NCI-H345 (cell line): ENCODE measurements at regions not wholly inside any gene's neighbourhood (a gene's known extent, or its start where the extent isn't known, plus 50 kb on each side); places are given as distances from the start of the nearest gene placed in this dataset.
"Not testable (repeated sequence)": the region's sequence is repeated elsewhere in the genome, so short reads cannot be mapped to it uniquely, and the experiment has no call there.

ENCODE experiments used
- DNase-seq: peaks from one replicate; lab custom pipeline; 2025; lab: John Stamatoyannopoulos, UW

DNA sequence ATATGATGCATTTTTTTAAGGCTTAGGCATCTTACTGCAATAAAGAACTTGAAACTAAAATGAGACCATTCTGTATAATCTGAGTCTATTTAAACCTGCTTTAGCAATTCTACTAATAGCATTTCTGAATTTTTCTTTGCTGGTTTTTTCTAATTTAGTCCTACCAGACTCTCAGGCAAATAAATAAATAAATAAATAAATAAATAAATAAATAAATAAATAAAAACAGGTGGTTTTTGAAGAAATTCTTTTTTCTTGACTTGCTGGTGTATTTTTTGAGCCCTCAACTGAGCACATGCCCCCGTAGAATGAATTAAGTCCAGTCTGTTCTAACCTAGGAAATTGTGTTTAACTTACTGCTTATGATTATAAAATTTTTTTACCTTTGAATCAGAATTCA, 134.7 kb upstream of the FOXP2 start:
- DNase-seq, result no peak

DNA sequence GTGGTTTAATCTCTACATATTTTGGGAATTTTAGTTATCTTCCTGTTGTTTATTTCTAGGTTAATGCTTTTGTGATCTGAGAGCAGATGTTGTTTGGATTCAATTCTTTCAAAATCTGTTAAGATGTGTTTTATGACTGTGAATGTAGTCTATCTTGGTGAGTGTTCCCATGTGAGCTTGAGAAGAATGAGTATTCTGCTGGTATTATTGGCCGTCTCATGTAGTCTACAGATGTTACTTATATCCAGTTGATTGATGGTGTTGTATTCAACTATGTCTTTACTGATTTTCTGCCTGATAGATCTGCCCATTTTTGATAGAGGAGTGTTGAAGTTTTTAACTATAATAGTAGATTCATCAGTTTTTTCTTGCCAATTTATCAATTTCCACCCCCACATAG, 141.4 kb upstream of the FOXP2 start:
- DNase-seq, result no peak

DNA sequence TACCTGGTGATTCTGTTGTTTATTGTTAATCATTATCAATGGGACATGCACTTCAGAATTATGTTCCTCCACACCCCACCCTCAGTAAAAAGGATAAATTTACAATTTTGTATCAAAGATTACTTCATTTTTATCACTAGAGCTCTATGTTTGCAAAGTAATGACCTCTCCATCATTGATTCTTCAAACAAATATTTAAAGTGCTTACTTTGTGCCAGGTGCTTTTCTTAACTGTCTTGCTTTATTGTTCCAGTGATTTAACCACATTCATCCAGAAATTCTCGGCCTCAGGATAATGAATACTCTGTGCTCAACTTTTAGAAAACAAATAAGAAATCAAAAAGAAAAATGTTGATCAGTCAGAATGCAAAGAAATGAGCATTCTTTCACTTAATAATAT, 144.9 kb upstream of the FOXP2 start:
- peak; percentile 2 for DNase-seq

DNA sequence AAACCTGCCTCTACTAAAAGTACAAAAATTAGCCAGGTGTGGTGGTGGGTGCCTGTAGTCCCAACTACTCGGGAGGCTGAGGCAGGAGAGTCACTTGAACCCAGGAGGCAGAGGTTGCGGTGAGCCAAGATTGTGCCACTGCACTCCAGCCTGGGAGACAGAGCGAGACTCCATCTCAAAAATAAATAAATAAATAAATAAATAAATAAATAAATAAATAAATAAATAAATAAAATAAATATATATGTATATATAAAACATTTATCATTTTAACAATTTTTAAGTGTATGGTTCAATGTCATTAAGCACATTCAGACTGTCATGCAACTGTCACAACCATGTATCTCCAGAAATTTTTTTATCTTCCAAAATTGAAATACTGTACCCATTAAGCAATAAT, 147.1 kb upstream of the FOXP2 start:
- not testable (repeated sequence) for DNase-seq

DNA sequence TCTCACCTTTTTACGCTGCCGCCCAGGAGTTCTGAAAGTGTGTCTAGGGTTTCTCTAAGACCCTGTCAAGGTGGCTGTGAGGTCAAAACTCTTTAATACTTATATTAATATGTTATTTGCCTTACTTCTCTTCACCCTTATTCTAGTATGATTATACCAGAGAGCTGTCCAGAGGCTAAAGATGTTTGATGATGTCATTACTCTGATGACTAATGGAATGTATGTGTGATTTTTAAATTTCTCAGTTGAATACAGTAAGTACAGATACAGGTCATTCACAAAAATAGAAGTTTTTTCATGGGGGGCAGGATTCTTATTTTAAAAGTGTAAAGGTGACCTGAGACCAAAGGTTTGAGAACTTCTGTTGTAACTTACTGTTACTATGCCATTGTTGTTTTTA, 150.6 kb upstream of the FOXP2 start:
- DNase-seq, result no peak

DNA sequence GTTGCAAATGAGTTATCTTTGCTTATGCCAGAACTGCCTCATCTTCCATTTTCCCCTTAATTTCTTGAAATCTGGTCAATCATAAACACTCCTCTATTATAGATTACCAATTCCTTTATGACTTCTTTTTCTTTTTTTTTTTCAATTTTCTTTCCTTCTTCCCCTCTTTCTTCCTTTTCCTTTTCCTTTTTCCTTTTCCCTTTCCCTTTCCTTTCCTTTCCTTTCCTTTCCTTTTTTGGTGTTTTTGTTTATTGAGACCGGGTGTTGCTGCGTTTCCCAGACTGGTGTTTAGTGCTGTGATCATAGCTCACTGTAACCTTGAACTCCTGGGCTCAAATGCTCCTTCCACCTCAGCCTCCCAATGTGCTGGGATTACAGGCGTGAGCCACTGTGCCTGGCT, 151.4 kb upstream of the FOXP2 start:
- DNase-seq, result no peak

DNA sequence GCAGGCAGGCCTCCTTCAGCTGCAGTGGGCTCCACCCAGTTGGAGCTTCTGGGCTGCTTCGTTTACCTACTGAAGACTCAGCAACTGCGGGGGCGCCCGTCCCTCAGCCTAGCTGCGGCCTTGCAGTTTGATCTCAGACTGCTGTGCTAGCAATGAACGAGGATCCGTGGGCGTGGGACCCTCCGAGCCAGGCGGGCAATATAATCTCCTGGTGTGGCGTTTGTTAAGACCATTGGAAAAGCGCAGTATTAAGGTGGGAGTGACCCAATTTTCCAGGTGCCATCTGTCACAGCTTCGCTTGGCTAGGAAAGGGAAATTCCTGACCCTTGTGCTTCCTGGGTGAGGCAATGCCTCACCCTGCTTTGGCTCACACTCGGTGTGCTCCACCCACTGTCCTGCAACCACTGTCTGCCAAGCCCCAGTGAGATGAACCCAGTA, 159.2 kb upstream of the FOXP2 start:
- DNase-seq, result no peak

DNA sequence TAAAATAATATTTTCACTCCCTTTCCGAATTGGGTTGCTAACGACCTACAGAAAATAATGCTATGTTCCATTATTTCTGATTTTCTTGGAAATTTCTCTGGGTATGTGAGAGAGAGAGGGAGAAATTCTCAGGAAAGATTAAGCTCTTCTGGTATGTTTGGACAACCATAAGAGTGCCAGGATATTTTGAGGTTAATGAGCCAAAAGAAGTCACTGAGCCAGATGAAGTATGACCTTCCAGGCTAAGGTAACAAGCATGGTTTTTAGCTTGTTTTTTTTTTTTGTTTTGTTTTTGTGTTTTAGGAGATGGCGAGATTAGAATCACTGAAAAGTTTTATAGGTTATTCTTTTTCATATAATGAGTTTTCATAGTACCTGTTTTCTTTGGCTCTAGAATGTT, 171.0 kb upstream of the FOXP2 start:
- no peak for DNase-seq

DNA sequence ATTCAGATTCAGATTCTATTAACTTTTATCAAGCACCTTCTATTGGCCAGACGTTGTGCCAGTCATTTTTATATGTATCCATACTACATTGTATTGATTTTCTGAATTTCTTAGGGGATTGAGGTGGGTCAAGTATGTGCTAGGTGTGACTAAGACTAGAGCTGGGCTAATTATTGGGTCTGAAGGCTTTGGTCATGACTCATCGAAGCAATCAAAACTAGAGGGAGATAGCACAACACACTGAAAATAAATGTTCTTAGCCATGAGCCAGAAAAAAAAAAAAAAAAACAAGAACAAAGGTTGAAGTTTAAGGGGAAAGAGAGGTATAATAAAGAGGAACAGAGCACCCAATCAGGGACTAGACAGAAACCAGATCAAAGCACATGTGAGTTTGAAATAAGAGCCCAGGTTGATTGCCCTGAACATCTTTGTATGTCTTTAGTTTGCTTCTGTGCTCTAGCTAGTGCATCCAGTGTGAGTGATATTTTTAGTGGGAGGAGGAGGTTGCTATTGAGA, 171.6 kb upstream of the FOXP2 start:
- DNase-seq, result no peak

DNA sequence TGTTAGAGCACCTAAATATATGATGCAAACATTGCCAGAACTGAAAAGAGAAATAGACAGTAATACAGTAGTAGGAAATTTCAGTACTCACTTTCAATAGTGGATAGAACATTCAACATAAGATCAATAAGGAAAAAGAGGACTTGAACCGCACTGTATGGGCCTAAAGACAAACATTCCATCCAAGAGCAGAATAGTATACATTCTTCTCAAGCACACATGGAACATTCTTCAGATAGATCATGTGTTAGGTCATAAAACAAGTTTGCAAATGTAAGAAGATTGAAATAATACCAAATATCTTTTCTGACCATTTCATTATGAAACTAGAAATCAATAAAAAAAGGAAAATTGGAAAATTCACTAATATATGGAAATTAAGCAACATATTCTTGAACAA, 185.4 kb upstream of the FOXP2 start:
- no peak for DNase-seq

DNA sequence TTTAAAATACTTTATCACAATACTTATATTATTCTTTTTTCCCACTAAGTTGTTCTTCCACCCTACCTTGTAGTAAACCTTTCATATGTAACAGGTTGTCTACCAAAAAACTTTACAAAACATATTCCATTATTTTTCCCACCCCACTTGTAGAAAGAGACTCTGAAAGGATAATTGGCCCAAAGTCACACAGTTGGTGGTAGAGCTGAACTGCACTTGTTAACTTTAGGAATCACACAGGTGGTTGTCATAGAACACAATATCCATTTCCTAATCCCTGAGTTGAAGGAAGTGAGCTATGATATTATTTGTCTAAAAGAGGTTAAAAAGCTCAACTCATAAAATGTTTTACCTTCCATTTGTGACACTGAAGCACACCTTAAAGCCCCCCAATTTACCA, 188.8 kb upstream of the FOXP2 start:
- DNase-seq, result no peak

DNA sequence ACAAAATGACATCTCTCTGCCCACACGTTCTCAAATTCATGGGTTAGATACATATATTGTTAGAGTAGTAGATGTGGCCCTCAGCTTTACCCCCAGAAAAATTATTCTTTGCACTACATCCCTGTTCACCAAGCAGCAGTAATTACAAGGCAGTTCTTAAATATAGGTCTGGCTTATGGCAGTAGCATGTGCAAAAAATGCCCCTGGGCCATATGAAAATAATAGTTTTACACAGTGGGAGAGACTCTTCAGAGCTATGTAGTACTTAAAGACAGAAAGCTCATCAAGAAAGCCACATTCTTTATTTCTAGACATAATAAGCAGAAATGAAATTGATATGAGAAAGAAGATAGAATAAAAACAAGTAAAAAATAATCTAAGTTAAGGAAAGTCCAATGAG, 196.3 kb upstream of the FOXP2 start:
- DNase-seq, result no peak

DNA sequence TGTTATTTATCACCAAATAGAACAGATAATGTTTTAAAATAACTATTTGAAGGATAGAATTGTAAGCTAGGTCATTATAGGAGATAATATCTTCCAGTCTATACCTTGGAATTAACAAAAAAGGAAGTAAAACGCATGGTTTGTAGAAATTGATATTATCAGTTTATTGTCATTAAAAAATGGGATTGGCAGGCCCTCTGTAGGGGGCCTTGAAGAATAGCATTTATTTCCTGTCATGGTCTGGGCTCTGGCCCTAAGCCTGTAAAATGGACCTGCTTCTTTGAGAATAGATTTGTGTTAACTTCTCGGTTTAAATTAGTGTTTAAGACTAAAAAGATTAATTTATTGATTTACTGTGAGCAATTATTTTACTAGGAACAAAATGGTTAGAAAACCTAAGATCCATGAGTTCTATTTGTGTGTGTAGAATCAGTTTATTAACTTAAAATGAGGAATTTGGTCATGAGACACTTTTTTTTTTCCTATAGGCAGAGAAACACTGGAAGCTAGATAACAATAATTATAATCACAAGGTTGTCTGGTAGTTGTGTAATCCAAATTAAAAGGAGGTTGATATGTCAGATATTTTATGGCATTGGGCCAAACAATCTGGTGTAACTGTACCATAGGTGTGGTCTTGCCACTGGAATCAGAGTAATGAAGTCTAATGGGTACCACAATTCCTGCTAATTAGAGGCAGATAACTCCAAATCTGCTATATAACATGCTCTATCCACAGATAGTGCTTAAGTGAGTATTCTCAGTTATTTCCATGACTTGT, 197.4 kb upstream of the FOXP2 start:
- no peak for DNase-seq

DNA sequence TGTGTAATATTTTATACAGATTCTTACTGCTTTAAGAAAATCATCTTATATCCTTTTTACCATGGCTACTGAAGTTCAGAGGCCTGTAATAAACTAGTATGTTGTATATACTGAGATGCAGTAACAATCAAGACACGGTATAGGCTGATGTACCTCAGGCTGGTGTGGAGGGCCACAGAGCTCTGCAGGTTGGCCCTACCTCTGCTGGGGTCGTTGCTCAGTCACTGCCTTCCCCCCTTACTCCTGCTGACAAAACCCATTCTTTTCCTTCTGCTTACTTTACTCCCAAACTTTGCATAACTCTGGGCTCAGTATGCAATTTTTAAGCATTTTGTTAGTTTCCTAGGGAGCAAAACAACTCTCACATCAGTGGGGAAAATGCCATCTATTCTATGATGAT, 200.1 kb upstream of the FOXP2 start:
- DNase-seq, result no peak

DNA sequence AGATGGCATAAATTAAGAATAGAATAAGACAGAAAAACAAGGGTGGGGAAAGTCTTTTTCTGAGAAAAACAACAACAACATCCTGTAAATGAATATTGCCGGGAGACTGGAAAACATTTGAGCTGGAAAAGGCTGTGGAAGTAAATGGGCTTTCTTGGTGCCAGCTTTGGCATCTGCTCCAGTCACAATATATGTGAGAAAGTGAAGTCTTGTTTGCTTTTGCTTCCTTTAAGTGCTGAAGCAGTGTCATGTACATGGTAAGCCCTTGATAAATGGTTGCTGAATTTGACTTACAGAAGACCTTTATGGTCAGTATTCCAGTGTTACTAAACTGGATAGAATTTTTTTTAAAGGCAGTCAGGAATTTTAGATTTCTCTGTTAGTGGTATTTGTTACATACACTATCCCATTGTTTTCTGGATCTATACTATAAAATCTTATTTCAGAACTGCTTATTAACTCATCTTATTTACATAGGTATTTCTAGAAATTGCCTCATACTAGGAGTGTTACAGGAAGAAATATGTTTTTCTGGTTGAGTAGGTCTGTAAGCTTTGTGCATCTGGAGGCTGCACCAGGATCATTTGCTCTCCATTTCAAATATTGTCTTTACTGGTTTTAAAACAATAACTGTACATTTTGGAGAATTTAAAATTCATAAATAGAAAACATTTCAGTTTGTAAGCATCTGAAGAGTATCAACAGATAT, 201.7 kb upstream of the FOXP2 start:
- no peak for DNase-seq

DNA sequence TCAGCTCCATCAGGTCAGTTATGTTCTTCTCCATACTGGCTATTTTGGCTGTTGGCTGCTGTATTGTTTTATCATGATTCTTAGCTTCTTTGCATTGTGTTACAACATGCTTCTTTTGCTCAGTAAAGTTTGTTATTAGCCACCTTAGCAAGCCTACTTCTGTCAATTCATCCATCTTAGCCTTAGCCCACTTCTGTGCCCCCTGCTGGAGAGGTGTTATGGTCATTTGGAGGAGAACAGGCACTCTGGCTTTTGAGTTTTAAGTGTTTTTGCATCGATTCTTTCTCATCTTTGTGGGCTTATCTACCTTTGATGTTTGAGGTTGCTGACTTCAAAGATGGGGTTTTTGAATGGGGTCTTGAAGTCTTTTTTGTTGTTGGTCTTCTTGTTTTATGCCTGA, 204.6 kb upstream of the FOXP2 start:
- no peak for DNase-seq

DNA sequence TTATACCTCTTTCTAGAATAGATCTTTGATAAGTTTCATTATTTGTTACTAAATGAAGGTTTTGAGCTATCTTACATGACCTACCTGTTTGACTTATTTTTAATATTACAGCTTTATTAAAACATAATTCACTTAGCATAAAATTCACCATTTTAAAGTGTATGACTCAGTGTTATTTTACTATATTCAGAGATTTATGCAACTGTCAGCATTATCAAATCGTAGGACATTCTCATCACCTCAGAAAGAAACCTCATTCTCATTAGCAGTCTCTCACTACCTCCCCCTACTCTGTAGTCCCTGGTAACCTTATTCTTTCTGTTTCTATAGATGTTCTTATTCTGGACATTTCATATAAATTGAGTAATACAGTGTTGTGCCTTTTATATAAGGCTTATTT, 207.9 kb upstream of the FOXP2 start:
- DNase-seq, result no peak

DNA sequence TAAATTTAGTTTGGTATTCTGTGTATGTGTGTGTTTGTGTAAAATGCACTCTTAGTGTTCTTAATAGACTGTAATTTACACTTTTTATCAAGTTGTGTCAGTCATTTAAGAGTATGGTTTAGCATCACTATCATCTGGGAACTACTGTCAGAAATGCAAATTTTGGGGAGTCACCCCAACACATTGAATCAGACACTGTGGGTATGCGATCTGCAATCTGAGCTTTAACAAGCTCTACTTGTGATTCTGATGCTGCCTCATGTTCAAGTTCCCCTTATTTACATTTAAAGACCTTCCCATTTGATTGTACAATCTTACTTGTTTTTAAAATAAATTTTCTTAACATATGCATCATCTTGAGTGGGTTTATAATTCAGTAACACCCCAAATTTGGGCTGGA, 218.1 kb upstream of the FOXP2 start:
- DNase-seq, result no peak

DNA sequence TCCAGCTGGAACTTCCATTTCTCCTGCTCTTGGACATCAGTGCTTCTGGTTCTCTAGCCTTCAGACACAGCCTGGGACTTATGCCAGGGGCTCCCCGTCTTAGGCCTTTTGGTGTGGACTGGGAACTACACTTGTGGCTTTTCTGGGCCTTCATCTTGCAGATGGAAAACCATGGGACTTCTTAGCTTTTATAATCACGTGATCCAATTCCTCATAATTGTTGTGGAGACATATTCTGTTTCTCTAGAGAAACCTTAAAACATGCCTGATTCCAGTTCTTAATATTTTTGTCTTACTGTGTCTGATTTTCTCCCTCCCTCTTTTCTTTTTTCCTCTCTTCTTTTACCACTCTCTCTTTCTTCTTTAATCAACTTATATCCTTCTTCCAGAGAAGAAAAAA, 224.2 kb upstream of the FOXP2 start:
- no peak for DNase-seq

DNA sequence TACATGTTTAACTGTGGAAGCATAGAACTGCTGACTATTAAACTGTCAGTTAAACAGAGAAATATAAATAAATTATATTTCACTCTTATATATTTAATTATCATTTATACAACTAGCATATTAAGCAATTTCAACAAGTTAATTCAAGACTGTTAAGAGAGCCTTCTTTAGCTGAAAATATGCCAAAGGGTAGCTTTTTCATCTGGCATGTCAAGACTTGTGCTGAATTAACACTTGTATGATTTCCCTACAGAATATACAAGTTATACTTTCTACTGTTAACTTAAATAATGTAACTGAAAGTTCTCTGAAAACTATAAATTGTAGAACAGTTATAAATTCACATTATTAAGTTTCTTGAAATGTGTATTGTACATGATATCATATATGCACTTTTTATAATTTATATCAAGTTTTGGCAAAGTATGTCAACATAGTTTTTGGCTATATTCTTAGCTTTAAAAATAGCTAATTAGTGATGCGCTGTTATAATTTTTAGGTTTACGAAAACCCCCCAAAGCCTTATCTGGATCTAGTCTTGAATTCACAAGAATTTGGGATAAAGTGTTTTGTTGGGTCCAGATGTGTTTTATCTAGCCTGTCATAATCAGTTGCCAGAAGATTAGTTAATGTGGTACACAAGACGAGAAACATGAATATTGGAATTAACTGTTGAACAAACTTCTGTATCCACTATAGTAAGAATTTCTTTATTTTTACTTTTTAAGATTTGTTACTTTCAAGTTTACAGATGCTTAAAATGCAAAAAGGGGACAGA, 231.1 kb upstream of the FOXP2 start:
- DNase-seq, result no peak

DNA sequence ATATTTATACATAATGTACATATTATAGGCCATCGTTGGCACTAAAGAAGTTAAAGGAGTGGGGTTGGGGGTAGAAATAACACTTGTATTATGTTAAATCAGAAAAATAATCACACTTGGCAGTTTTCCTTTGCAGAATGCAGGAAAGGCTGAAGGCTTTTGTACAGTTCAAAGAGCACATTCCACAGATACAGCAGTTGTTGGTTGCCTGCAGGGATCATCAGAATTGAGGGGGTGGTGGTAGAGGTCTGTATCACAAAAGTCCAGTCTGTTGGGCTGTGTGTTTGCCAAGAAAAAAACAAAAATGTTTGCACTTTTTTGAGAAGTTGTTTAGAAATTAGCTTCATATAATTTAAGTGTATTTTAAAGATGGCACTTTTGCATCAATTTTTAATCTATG, 231.8 kb upstream of the FOXP2 start:
- no peak for DNase-seq

DNA sequence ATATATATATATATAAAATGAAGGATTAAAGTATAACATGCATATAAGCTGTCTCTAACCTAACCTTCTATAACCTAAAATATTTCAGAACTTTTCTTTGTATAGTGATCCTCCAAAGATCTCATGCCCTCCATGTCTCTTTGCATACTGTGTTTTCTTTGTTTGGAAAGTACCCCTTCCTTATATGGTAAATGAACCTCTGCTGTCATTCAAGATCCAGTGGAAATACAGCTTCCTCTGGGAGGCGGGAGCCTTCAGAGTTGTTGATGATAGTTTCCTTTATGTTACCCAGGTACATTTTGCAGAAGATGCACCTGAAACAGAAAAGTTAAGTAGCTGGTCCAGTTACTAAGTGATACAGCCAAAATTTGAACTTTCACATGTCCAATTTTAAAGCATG, 233.3 kb upstream of the FOXP2 start:
- no peak for DNase-seq
